Skeletal muscle tissue (tissue), 3 donors: ENCODE measurements at regions not wholly inside any gene's neighbourhood (a gene's known extent, or its start where the extent isn't known, plus 50 kb on each side); places are given as distances from the start of the nearest gene placed in this dataset.

ENCODE experiments used
- H3K27ac ChIP-seq: one replicate; pipeline ENCODE4 v1.7.0; 2013; ENCODE audit warnings: mild to moderate bottlenecking, low read depth, low read length, inconsistent platforms
- H3K27me3 ChIP-seq, 3 donors: one replicate each; pipeline ENCODE4 v1.7.0; 2013; ENCODE audit warnings: low read length in 3 of 3; ENCODE audit not compliant: control insufficient read depth in 3 of 3, insufficient read depth in 3 of 3
- H3K36me3 ChIP-seq, 3 donors: one replicate each; pipeline ENCODE4 v1.7.0; 2013; ENCODE audit warnings: low read length in 3 of 3; ENCODE audit not compliant: control insufficient read depth in 3 of 3, insufficient read depth in 3 of 3
- H3K4me1 ChIP-seq, 3 donors: one replicate each; pipeline ENCODE4 v1.7.0; 2013; ENCODE audit warnings: low read length in 3 of 3, mild to moderate bottlenecking in 3 of 3; ENCODE audit not compliant: control insufficient read depth in 3 of 3, insufficient read depth in 3 of 3
- H3K4me3 ChIP-seq, 3 donors: one replicate each; pipeline ENCODE4 v1.7.0; 2013; ENCODE audit warnings: low read length in 3 of 3
- H3K9ac ChIP-seq, 3 donors: one replicate each; pipeline ENCODE4 v1.7.0; 2013; ENCODE audit warnings: low read length in 3 of 3, mild to moderate bottlenecking in 3 of 3, moderate library complexity in 2 of 3, low read depth in 1 of 3
- H3K9me3 ChIP-seq, 3 donors: one replicate each; pipeline ENCODE4 v1.7.0; 2013; ENCODE audit warnings: low read length in 3 of 3; ENCODE audit not compliant: control insufficient read depth in 3 of 3
- donor health status: Osteomylitis.

- Histone ChIP-seq H3K27me3 (no peaks in the 10 kb centered on the region), H3K27ac (no peak overlapping the region), H3K9me3 (peaks cover 0 to 3% (median 0%) of the 10 kb centered on the region in 3 donors), H3K4me3 (no peak overlapping the region), H3K4me1 (no peaks in the 10 kb centered on the region), H3K36me3 (no peaks in the 10 kb centered on the region), H3K9ac (no peak overlapping the region)
These were observed 55.2 kb upstream of the ELAC2 start for GRCh38 chr17:13073018-13073417.

- Histone ChIP-seq H3K36me3 (no peaks in the 10 kb centered on the region), H3K4me3 (no peak overlapping the region), H3K4me1 (no peaks in the 10 kb centered on the region), H3K27me3 (no peaks in the 10 kb centered on the region), H3K27ac (no peak overlapping the region), H3K9me3 (peaks cover 0 to 3% (median 0%) of the 10 kb centered on the region in 3 donors), H3K9ac (no peak overlapping the region)
These were observed 52.9 kb upstream of the ELAC2 start for GRCh38 chr17:13070732-13071131.

- no peak overlapping the region for H3K9ac ChIP-seq
- H3K4me3 ChIP-seq = no peak overlapping the region
- H3K36me3 ChIP-seq = no peaks in the 10 kb centered on the region
- H3K27me3 ChIP-seq = no peaks in the 10 kb centered on the region
- H3K4me1 ChIP-seq = no peaks in the 10 kb centered on the region
- peaks cover 0 to 3% (median 0%) of the 10 kb centered on the region in 3 donors for H3K9me3 ChIP-seq
- H3K27ac ChIP-seq = no peak overlapping the region
These were observed 49.9 kb upstream of the ELAC2 start for GRCh38 chr17:13067629-13068303.
